K562 (cell line): ENCODE measurements at regions not wholly inside any gene's neighbourhood (a gene's known extent, or its start where the extent isn't known, plus 50 kb on each side); places are given as distances from the start of the nearest gene placed in this dataset.

Experiments
- ATAC-seq: fragments of 200-7000 bp; cut with Tn5 transposase; 3 replicates; pipeline ENCODE4 v1.9.1; 2020; ENCODE audit warnings: moderate library complexity
- BruUV-seq: library from RNA; stranded (reverse); fragments of 400-500 nt; replicated peaks from 2 replicates; lab custom pipeline; 2021; lab: Mats Ljungman, UMichigan
- CTCF ChIA-PET: fragments of 300-600 bp; formaldehyde crosslinking; extraction: SDS; loops from one replicate; lab custom pipeline; 2021; ENCODE audit warnings: low intra/inter-chr PET ratio; lab: Yijun Ruan, JAX
- POLR2A ChIA-PET: fragments of 300-600, 350-650 bp; sonication (Branson Sonifier 250); formaldehyde crosslinking; extraction: SDS; loops from one replicate; lab custom pipeline; 2021; ENCODE audit warnings: antibody characterized with exemption, inconsistent platforms; lab: Yijun Ruan, JAX
- DNase-seq, 4 experiments: peaks; one replicate each; pipeline versions ENCODE4 v3.0.0 to v3.0.0-alpha.2; 2011 to 2018; ENCODE audit warnings: low spot score in 3 of 4, mixed read lengths in 3 of 4; ENCODE audit errors: extremely low read depth in 1 of 4
- FAIRE-seq: peaks from 2 replicates; lab custom pipeline; 2011; peaks lifted over from hg19 to GRCh38; lab: Jason Lieb, UNC
- H2AFZ ChIP-seq: 2 replicates; pipeline ENCODE4 v1.6.0; 2011; ENCODE audit warnings: low read depth, low read length, control low read depth, inconsistent platforms
- H3K27ac ChIP-seq: fragments of 200-600 bp; 3 replicates; pipeline ENCODE4 v1.8.0; 2011; ENCODE audit warnings: low read depth, mild to moderate bottlenecking, control low read depth, inconsistent platforms, low read length, moderate library complexity, mixed read lengths; ENCODE audit errors: extremely low read depth
- H3K27me3 ChIP-seq, 2 experiments: fragments of 300-600 bp in 1 of 2; 2 replicates in 1 of 2; 3 replicates in 1 of 2; pipeline versions ENCODE4 v1.6.0 to v1.8.0; 2011; ENCODE audit warnings: inconsistent platforms in 2 of 2, low read length in 2 of 2, mild to moderate bottlenecking in 1 of 2, mixed read lengths in 1 of 2, moderate library complexity in 1 of 2; ENCODE audit not compliant: control insufficient read depth in 2 of 2, insufficient read depth in 2 of 2
- H3K36me3 ChIP-seq: fragments of 300-600 bp; 3 replicates; pipeline ENCODE4 v1.8.0; 2011; ENCODE audit warnings: mild to moderate bottlenecking, low read length, inconsistent platforms; ENCODE audit not compliant: control insufficient read depth, insufficient read depth
- H3K4me1 ChIP-seq, 2 experiments: fragments of 200-600 bp in 1 of 2; replicated peaks in 1 of 2; 2 replicates in 1 of 2; 3 replicates in 1 of 2; pipeline versions ENCODE4 v1.5.1 to v1.8.0; 2011; ENCODE audit warnings: inconsistent platforms in 2 of 2, low read length in 2 of 2, mild to moderate bottlenecking in 1 of 2, mixed read lengths in 1 of 2, moderate library complexity in 1 of 2; ENCODE audit not compliant: control insufficient read depth in 2 of 2, insufficient read depth in 2 of 2
- H3K4me2 ChIP-seq: 2 replicates; pipeline ENCODE4 v1.6.1; 2011; ENCODE audit warnings: low read length, control low read depth, inconsistent platforms, mixed read lengths; ENCODE audit not compliant: insufficient read depth
- H3K4me3 ChIP-seq: fragments of 200-600 bp; sonication (generic), shearing (Covaris generic); 2 replicates; pipeline ENCODE4 v1.5.1; 2016; ENCODE audit warnings: control low read depth, inconsistent platforms
- H3K79me2 ChIP-seq: fragments of 200-600 bp; 3 replicates; pipeline ENCODE4 v1.8.0; 2011; ENCODE audit warnings: low read length, inconsistent platforms; ENCODE audit not compliant: control insufficient read depth, insufficient read depth
- H3K9ac ChIP-seq, 2 experiments: 2 replicates each; pipeline versions ENCODE4 v1.6.0 to v1.6.1; 2011; ENCODE audit warnings: low read depth in 2 of 2, low read length in 2 of 2, control low read depth in 1 of 2, inconsistent platforms in 1 of 2, mild to moderate bottlenecking in 1 of 2, mixed read lengths in 1 of 2; ENCODE audit not compliant: insufficient read depth in 1 of 2
- H3K9me1 ChIP-seq: one replicate; pipeline ENCODE4 v1.6.0; 2011; ENCODE audit warnings: inconsistent platforms, mild to moderate bottlenecking, low read length, moderate library complexity; ENCODE audit not compliant: control insufficient read depth, insufficient read depth
- H3K9me3 ChIP-seq: replicated peaks from 2 replicates; pipeline ENCODE4 v1.5.1; 2011; ENCODE audit warnings: low read depth, low read length, inconsistent platforms; ENCODE audit not compliant: control insufficient read depth, insufficient read depth
- H4K20me1 ChIP-seq: replicated peaks from 2 replicates; pipeline ENCODE4 v1.6.1; 2011; ENCODE audit warnings: low read length, inconsistent platforms, mixed read lengths; ENCODE audit not compliant: control insufficient read depth, insufficient read depth
- PURB ChIP-seq: sonication (generic); formaldehyde crosslinking; IDR thresholded peaks from 2 replicates; pipeline ENCODE4 v1.9.0; 2021; ENCODE audit warnings: low read depth, mild to moderate bottlenecking, missing genetic modification reagents
- RAD51 ChIP-seq: fragments of 450-650 bp; IDR thresholded peaks from 2 replicates; pipeline ENCODE4 v1.7.1; 2016; ENCODE audit warnings: low read depth, mild to moderate bottlenecking, borderline replicate concordance
- WGBS: fragments of 100-300 bp; shearing (Covaris generic); methylation state at CpG from one replicate; pipeline ENCODE4 v1.1.6; 2016; ENCODE audit warnings: low coverage, mixed read lengths; ENCODE audit not compliant: insufficient coverage; ENCODE audit errors: missing lambda C conversion rate; 5-methylcytosine and 5-hydroxymethylcytosine counted together
- in situ Hi-C: fragments of 300-500 bp; cut with MboI; formaldehyde crosslinking; loops from 4 replicates; pipeline ENCODE4 v1.15.0; 2018; ENCODE audit warnings: inconsistent platforms, mixed read lengths
- intact Hi-C: fragments of 100-400 bp; cut with micrococcal nuclease; formaldehyde crosslinking; loops from 2 replicates; pipeline ENCODE4 v1.14.2; 2022
- TF ChIP-seq, protein P1 (sequence below): sonication (generic); formaldehyde crosslinking; IDR thresholded peaks from 2 replicates; pipeline ENCODE4 v1.8.0; 2022; ENCODE audit warnings: missing genetic modification reagents, mild to moderate bottlenecking, borderline replicate concordance
- TF ChIP-seq, protein P2 (sequence below), 2 experiments: IDR thresholded peaks; 2 replicates each; pipeline ENCODE4 v1.6.1; 2012; ENCODE audit warnings: improper control_type of control experiment in 2 of 2, low read depth in 2 of 2, low read length in 2 of 2, borderline replicate concordance in 1 of 2
- TF ChIP-seq, protein P3 (sequence below): fragments of 450-650 bp; IDR thresholded peaks from 2 replicates; pipeline ENCODE4 v1.6.1; 2018; ENCODE audit warnings: mild to moderate bottlenecking, low read depth; ENCODE audit not compliant: partially characterized antibody
- TF ChIP-seq, protein P4 (sequence below): fragments of 150-350 bp; IDR thresholded peaks from 2 replicates; pipeline ENCODE4 v1.6.1; 2014; ENCODE audit warnings: low read depth, mild to moderate bottlenecking, low read length, borderline replicate concordance
- TF ChIP-seq, protein P5 (sequence below): fragments of 250-450 bp; sonication (Bioruptor Pico); IDR thresholded peaks from 2 replicates; pipeline ENCODE4 v1.8.0; 2021; ENCODE audit warnings: borderline replicate concordance, mild to moderate bottlenecking, moderate library complexity; ENCODE audit not compliant: poor library complexity, severe bottlenecking
- TF ChIP-seq, protein P6 (sequence below): IDR thresholded peaks from 2 replicates; pipeline ENCODE4 v1.6.1; 2011; ENCODE audit warnings: borderline replicate concordance, low read depth, mild to moderate bottlenecking, moderate library complexity, low read length; ENCODE audit not compliant: insufficient read depth, poor library complexity, severe bottlenecking

DNA sequence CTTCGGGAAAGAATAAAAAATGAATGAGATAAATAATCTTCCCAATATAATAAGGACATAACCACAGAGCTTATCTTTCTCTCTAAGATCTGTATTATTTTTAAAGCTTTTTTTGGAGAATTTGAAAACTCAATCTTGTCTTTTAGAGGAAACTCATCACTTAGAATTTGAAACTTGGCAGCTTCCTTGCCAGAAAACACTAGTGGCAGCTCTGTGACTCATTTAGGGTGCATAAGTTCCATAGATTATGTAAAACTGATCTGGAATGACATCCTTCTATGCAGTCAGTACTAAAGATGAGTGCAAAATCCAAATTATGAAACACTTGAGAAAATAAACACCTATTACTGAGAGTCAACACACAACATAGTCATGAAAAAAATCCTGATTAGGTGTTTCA, 848.0 kb downstream of the DACH1 start:
- 0% methylated on average over 1 of the region's 1 CpG for WGBS
- no peak overlapping the region for H3K9ac ChIP-seq
- FAIRE-seq (no peak), DNase-seq (no peak), ATAC-seq (no peak)
- no peaks in the 10 kb centered on the region for H4K20me1 ChIP-seq
- POLR2A ChIA-PET, result no interaction called here
- no TSS peak for BruUV-seq
- H3K9me3 ChIP-seq, result no peaks in the 10 kb centered on the region
- CTCF ChIA-PET, result no interaction called here
- H3K27ac ChIP-seq, result no peak overlapping the region
- H3K36me3 ChIP-seq, result no peaks in the 10 kb centered on the region
- no peaks in the 10 kb centered on the region for H3K27me3 ChIP-seq
- intact Hi-C loops (no loop called here), in situ Hi-C loops (no loop called here)
- no peaks in the 10 kb centered on the region for H3K79me2 ChIP-seq
- H3K9me1 ChIP-seq, result no peaks in the 10 kb centered on the region
- H3K4me1 ChIP-seq, result no peaks in the 10 kb centered on the region
- H3K4me3 ChIP-seq, result no peak overlapping the region
- no peak overlapping the region for H2AFZ ChIP-seq
- H3K4me2 ChIP-seq, result no peak overlapping the region
- TF ChIP-seq, protein P1, sequence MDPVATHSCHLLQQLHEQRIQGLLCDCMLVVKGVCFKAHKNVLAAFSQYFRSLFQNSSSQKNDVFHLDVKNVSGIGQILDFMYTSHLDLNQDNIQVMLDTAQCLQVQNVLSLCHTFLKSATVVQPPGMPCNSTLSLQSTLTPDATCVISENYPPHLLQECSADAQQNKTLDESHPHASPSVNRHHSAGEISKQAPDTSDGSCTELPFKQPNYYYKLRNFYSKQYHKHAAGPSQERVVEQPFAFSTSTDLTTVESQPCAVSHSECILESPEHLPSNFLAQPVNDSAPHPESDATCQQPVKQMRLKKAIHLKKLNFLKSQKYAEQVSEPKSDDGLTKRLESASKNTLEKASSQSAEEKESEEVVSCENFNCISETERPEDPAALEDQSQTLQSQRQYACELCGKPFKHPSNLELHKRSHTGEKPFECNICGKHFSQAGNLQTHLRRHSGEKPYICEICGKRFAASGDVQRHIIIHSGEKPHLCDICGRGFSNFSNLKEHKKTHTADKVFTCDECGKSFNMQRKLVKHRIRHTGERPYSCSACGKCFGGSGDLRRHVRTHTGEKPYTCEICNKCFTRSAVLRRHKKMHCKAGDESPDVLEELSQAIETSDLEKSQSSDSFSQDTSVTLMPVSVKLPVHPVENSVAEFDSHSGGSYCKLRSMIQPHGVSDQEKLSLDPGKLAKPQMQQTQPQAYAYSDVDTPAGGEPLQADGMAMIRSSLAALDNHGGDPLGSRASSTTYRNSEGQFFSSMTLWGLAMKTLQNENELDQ (CRISPR knock-in tag), result no peak
- TF ChIP-seq, protein P2, sequence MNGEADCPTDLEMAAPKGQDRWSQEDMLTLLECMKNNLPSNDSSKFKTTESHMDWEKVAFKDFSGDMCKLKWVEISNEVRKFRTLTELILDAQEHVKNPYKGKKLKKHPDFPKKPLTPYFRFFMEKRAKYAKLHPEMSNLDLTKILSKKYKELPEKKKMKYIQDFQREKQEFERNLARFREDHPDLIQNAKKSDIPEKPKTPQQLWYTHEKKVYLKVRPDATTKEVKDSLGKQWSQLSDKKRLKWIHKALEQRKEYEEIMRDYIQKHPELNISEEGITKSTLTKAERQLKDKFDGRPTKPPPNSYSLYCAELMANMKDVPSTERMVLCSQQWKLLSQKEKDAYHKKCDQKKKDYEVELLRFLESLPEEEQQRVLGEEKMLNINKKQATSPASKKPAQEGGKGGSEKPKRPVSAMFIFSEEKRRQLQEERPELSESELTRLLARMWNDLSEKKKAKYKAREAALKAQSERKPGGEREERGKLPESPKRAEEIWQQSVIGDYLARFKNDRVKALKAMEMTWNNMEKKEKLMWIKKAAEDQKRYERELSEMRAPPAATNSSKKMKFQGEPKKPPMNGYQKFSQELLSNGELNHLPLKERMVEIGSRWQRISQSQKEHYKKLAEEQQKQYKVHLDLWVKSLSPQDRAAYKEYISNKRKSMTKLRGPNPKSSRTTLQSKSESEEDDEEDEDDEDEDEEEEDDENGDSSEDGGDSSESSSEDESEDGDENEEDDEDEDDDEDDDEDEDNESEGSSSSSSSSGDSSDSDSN (IDR thresholded peaks at IDR 0.05; ENCODE audit: borderline replicate concordance in 1 of 2, low read depth in 2 of 2, low read length in 2 of 2), result no peak
- TF ChIP-seq RAD51 (no peak), PURB (CRISPR knock-in tag) (no peak)
- TF ChIP-seq, protein P3, sequence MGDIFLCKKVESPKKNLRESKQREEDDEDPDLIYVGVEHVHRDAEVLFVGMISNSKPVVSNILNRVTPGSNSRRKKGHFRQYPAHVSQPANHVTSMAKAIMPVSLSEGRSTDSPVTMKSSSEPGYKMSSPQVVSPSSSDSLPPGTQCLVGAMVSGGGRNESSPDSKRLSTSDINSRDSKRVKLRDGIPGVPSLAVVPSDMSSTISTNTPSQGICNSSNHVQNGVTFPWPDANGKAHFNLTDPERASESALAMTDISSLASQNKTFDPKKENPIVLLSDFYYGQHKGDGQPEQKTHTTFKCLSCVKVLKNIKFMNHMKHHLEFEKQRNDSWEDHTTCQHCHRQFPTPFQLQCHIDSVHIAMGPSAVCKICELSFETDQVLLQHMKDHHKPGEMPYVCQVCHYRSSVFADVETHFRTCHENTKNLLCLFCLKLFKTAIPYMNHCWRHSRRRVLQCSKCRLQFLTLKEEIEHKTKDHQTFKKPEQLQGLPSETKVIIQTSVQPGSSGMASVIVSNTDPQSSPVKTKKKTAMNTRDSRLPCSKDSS, result no peak
- TF ChIP-seq, protein P4, sequence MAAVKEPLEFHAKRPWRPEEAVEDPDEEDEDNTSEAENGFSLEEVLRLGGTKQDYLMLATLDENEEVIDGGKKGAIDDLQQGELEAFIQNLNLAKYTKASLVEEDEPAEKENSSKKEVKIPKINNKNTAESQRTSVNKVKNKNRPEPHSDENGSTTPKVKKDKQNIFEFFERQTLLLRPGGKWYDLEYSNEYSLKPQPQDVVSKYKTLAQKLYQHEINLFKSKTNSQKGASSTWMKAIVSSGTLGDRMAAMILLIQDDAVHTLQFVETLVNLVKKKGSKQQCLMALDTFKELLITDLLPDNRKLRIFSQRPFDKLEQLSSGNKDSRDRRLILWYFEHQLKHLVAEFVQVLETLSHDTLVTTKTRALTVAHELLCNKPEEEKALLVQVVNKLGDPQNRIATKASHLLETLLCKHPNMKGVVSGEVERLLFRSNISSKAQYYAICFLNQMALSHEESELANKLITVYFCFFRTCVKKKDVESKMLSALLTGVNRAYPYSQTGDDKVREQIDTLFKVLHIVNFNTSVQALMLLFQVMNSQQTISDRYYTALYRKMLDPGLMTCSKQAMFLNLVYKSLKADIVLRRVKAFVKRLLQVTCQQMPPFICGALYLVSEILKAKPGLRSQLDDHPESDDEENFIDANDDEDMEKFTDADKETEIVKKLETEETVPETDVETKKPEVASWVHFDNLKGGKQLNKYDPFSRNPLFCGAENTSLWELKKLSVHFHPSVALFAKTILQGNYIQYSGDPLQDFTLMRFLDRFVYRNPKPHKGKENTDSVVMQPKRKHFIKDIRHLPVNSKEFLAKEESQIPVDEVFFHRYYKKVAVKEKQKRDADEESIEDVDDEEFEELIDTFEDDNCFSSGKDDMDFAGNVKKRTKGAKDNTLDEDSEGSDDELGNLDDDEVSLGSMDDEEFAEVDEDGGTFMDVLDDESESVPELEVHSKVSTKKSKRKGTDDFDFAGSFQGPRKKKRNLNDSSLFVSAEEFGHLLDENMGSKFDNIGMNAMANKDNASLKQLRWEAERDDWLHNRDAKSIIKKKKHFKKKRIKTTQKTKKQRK, result no peak
- TF ChIP-seq, protein P5, sequence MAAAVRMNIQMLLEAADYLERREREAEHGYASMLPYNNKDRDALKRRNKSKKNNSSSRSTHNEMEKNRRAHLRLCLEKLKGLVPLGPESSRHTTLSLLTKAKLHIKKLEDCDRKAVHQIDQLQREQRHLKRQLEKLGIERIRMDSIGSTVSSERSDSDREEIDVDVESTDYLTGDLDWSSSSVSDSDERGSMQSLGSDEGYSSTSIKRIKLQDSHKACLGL (CRISPR knock-in tag), result no peak
- TF ChIP-seq, protein P6, sequence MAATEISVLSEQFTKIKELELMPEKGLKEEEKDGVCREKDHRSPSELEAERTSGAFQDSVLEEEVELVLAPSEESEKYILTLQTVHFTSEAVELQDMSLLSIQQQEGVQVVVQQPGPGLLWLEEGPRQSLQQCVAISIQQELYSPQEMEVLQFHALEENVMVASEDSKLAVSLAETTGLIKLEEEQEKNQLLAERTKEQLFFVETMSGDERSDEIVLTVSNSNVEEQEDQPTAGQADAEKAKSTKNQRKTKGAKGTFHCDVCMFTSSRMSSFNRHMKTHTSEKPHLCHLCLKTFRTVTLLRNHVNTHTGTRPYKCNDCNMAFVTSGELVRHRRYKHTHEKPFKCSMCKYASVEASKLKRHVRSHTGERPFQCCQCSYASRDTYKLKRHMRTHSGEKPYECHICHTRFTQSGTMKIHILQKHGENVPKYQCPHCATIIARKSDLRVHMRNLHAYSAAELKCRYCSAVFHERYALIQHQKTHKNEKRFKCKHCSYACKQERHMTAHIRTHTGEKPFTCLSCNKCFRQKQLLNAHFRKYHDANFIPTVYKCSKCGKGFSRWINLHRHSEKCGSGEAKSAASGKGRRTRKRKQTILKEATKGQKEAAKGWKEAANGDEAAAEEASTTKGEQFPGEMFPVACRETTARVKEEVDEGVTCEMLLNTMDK, result no peak
